GM19395 (cell line): ENCODE measurements at regions not wholly inside any gene's neighbourhood (a gene's known extent, or its start where the extent isn't known, plus 50 kb on each side); places are given as distances from the start of the nearest gene placed in this dataset.

Source experiments
- ATAC-seq: cut with Tn5 transposase; IDR thresholded peaks from one replicate; pipeline ENCODE4 v1.9.1; 2021; ENCODE audit warnings: mild to moderate bottlenecking, moderate library complexity; ENCODE audit not compliant: unreplicated experiment

DNA sequence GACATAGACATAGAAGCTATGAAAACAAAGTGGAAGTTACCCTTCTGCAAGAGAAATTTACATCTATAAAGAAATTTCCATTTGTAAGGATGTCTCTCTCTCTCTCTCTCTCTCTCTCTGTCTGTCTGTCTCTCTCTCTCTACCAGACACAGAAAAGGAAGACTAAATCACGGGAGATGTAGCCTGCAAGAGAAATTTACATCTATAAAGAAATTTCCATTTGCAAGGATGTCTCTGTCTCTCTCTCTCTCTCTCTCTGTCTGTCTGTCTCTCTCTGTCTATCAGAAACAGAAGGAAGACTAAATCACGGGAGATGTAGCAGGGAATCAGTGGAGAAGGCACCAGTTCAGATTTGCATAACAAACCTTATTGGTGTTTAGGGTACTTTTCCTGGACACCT lies 65.6 kb upstream of the CTSO start:
- ATAC-seq = no peak

DNA sequence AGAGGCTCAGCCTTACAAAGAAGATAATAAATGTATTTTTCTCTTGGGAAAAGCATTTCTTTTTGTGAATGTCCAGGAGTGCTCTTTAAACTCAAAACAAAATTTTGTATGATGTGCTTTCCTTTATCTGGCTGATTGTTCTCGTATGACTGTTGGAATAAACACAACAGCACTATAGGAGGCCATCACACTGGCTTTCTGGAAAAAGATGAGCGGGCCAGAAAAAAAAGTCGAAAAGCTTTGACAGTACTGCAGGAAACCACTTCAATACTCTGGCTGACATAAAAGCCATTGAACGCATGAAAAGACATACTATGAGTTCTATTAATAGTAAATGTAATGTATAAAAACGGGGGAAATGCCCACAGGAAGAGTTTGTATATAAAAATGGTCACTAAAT lies 64.7 kb upstream of the CTSO start:
- no peak for ATAC-seq

DNA sequence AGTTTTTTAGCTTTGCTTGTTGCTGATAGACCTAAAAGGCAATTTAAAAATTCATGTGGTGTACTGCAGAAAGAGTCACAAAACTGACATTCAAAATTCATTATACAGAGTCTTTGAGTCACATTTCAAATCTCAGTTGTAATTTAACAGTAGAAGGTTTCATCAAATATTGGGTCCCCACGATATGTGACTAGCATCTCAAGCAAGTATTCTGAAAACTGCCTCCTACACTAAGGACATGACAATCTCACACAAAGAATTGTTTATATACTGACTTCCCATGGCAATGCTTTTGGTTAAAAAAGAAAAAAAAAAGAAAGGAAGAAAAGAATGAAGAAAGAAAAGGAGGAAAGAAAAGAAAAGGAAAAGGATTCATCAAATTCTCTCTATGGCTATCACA lies 62.1 kb upstream of the CTSO start:
- ATAC-seq = no peak

- ATAC-seq = no peak
Measured at GRCh38 chr4:156006192-156006591, 52.5 kb upstream of the CTSO start.
